HL-60 (cell line): ENCODE measurements at regions not wholly inside any gene's neighbourhood (a gene's known extent, or its start where the extent isn't known, plus 50 kb on each side); places are given as distances from the start of the nearest gene placed in this dataset.

Experiments
- DNase-seq, 2 experiments: peaks; one replicate each; pipeline ENCODE4 v3.0.0-alpha.2; 2010 to 2020; ENCODE audit warnings: low read depth in 1 of 2, low spot score in 1 of 2
- H3K27ac ChIP-seq: fragments of 250-450 bp; sonication (Bioruptor Pico); replicated peaks from 2 replicates; pipeline ENCODE4 v1.5.1; 2020; ENCODE audit warnings: mild to moderate bottlenecking, moderate library complexity
- H3K27me3 ChIP-seq: fragments of 250-450 bp; sonication (Bioruptor Pico); 2 replicates; pipeline ENCODE4 v1.5.1; 2021; ENCODE audit warnings: mild to moderate bottlenecking, moderate library complexity; ENCODE audit not compliant: insufficient read depth, poor library complexity, severe bottlenecking
- H3K4me3 ChIP-seq: replicated peaks from 2 replicates; pipeline ENCODE4 v1.5.1; 2011; ENCODE audit warnings: mild to moderate bottlenecking, control low read depth, low read length; ENCODE audit not compliant: insufficient read depth
- CTCF ChIP-seq: IDR thresholded peaks from one replicate; pipeline ENCODE4 v1.5.1; 2011; ENCODE audit warnings: low read length, control low read depth, inconsistent platforms; ENCODE audit not compliant: insufficient read depth
- GABPA ChIP-seq: IDR thresholded peaks from 2 replicates; pipeline ENCODE4 v1.6.1; 2012; ENCODE audit warnings: low read depth
- POLR2AphosphoS5 ChIP-seq: IDR thresholded peaks from 2 replicates; pipeline ENCODE4 v1.6.1; 2012; ENCODE audit warnings: low read depth
- REST ChIP-seq: IDR thresholded peaks from 2 replicates; pipeline ENCODE4 v1.6.1; 2012; ENCODE audit warnings: low read depth; ENCODE audit not compliant: insufficient replicate concordance
- SPI1 ChIP-seq: IDR thresholded peaks from 2 replicates; pipeline ENCODE4 v1.6.1; 2012; ENCODE audit warnings: low read depth, mild to moderate bottlenecking, borderline replicate concordance

GRCh38 chr17:77476931-77477805 is 336.4 kb downstream of the SEC14L1 start:
- Histone ChIP-seq H3K4me3 (no peak overlapping the region), H3K27ac (no peak overlapping the region), H3K27me3 (no peaks in the 10 kb centered on the region)
- DNase-seq = no peak
- no peak for TF ChIP-seq POLR2AphosphoS5
- no peak for TF ChIP-seq REST
- TF ChIP-seq CTCF = no peak
- no peak for TF ChIP-seq SPI1
- no peak for TF ChIP-seq GABPA

GRCh38 chr17:77478281-77478680 is 337.5 kb downstream of the SEC14L1 start:
- Histone ChIP-seq H3K27me3 (no peaks in the 10 kb centered on the region), H3K27ac (no peak overlapping the region), H3K4me3 (no peak overlapping the region)
- TF ChIP-seq GABPA (no peak), POLR2AphosphoS5 (no peak)
- DNase-seq = no peak

GRCh38 chr17:77478899-77479298 is 338.1 kb downstream of the SEC14L1 start:
- DNase-seq = no peak
- no peak for TF ChIP-seq SPI1
- TF ChIP-seq CTCF = no peak
- no peak for TF ChIP-seq REST
- no peak for TF ChIP-seq POLR2AphosphoS5
- no peak for TF ChIP-seq GABPA
- H3K4me3 ChIP-seq = no peak overlapping the region
- no peaks in the 10 kb centered on the region for H3K27me3 ChIP-seq
- H3K27ac ChIP-seq = no peak overlapping the region

GRCh38 chr17:77479372-77480198 is 338.8 kb downstream of the SEC14L1 start:
- no peak overlapping the region for H3K4me3 ChIP-seq
- no peaks in the 10 kb centered on the region for H3K27me3 ChIP-seq
- no peak for TF ChIP-seq POLR2AphosphoS5
- no peak overlapping the region for H3K27ac ChIP-seq
- no peak for DNase-seq
